HG02763 (cell line): ENCODE measurements at regions not wholly inside any gene's neighbourhood (a gene's known extent, or its start where the extent isn't known, plus 50 kb on each side); places are given as distances from the start of the nearest gene placed in this dataset.
A peak's percentile ranks its signal among the peaks of the same experiment; 100 is the strongest.

ENCODE experiments used
- ATAC-seq: cut with Tn5 transposase; IDR thresholded peaks from one replicate; pipeline ENCODE4 v1.9.1; 2021; ENCODE audit warnings: mild to moderate bottlenecking, moderate library complexity; ENCODE audit not compliant: unreplicated experiment

DNA sequence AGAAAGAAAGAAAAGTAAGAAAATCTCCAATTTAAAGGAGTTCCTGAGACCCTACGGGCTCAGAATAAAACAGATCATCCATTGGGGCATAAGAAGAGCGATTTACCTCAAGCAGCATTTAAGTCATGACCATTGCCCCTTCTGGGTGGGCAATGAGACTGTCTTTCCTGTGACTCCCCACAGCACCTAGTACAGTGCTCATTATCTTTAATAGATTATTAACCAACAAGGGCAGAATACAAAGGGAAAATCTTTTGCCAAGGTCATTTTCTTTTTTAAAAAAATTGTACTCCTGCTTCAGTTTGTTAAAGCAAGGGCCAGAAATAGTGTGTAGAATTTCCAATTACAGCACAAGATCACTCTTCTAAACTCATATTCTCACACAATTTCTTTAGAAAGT is 443.3 kb upstream of the AGTR1 start:
- ATAC-seq = no peak

DNA sequence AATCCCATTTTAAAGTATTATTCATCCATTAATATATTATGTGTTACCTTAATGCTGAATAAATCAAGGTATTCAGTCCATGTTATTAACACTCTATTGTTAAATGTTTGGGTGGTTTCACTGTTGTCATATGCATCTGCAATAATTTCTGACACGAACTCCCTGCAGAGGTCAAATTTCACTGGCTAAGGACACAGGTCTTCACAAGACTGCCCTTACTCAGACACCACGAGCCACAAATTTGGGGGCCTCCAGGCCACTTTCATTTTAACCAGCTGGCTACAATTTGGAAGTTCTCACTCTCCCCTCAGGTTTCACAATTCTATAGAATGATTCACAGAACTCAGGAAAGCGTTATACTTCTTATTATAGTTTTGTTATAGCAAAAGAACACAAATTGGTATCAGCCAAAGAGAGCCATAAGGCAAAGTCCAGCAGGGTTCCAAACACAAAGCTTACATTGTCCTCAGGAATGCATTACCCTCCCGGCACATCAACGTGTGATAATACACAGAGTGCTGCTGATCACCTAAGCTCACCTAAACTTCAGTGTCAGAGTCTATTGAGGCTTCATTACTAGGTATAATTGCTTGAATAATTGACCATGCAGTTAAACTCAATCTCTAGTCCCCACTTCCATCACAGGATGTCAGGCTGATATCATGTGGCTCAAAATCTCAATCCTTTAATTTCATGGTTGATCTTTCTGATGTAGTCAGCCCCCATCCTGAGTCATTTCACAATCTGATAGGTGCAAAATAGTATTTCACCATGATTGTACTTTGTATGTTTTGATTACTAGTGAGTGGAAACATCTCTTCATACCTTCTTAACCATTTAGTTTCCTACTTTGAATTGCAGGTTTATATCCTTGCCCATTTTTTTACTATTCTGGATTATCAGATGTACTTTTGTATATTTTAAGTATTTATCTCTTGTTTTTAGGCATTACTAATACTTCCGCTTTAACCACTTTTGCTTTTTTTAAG is 441.4 kb upstream of the AGTR1 start:
- ATAC-seq = no peak

DNA sequence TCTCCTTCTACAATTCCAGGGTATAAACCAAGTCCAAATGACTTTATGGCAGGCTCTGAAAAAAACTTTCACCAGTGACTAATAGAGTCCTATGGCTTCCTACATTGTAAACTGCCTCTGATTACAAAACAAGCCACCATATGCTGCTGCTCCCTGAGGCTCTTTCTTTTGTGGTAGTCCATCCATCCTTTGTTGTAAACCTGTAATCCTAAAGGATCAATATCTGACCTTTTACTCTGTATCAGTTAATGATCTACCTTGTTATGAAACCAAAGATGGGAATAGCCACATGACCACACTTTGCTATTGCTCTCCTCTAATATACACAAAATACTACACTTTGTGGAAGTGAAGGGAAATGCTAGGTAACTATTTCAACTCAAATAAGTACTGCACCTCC is 434.7 kb upstream of the AGTR1 start:
- ATAC-seq = no peak

DNA sequence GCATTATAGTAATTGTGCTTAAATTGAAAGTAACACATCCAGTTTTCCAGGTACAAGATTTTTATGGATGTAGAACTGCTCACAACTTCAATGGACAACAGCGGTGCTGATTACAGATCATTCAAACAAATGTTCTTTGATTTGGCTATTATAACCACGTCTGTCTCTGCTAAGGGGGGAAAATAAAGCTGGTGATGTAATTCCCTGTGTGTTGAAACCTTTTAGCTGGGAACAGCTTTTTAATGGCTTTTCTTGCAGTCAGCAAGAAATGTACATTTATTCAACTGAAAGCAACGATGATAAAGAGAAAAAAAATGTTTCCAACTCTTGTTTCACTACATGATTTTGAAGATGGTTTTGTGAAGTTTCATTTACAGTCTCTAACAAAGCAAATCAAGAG is 431.9 kb upstream of the AGTR1 start:
- ATAC-seq = no peak

DNA sequence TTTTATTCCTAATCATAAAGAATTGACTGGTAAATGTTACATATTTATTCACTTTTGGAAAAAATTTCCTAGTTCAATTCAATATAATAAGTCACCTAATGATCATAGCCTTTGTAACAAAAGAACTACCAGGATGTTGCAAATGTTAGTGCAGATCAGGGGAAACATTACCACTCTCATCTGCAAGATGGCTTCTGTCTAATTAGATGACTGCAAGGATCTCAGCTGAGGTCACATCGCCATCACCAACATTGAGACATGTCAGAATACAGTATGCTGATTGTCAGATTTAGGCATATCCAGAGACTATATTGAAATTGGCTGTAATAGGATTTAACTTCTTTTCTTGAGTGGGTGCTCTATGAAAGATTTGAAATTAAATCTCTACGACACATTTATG is 431.4 kb upstream of the AGTR1 start:
- no peak for ATAC-seq

DNA sequence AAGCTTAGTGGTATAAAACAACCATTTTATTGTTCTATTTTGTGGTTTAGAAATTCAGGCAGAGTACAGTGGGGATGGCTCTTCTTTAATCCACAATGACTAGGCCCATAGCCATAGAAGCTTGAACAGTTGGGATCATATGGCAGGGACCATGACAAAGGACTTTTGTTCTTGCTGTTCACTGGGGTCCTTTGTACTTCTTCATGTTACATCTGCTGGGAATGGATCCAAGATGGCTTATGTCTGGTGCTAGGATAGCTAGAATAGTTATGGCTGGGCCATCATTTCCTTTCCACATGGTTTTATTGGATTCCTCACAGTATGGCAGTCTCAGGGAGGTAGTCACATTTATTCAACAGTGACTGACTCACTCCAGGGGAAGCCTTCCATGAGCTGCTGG is 427.9 kb upstream of the AGTR1 start:
- no peak for ATAC-seq

DNA sequence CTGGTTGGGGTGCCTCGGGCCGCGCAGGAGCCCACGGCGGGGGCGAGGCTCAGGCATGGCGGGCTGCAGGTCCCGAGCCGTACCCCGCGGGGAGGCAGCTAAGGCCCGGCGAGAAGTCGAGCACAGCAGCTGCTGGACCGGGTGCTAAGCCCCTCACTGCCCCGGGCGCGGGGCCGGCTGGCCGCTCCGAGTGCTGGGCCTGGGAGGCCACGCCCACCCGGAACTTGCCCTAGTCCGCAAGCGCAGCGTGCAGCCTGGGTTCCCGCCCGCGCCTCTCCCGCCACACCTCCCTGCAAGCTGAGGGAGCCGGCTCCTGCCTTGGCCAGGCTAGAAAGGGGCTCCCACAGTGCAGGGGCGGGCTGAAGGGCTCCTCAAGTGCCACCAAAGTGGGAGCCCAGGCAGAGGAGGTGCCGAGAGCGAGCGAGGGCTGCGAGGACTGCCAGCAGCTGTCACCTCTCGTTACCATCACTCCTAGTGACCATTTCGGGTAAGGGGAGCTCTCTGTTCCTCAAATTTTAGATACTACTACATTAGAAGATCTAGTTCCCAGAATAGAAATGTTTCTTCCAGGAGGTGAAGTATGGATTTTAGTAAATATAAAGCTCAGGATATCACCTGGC is 417.0 kb upstream of the AGTR1 start:
- no peak for ATAC-seq

DNA sequence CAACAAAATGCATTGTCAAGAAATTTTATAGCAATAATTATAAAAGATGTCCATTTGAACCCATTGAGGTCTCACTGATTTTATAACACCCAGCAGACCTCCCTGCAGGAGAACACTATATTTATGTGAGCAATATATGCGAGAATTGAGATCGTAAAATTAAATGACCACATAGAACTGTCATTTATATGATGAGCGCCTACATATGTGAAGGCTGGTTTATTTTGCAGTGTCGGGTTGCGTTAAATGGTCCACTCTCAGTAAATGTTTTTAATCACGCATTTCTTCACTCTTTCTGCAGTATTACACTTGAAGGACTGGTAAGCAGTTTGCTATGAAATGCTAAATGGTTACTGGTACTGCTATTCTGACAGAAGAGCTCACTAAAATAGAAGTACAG is 408.5 kb upstream of the AGTR1 start:
- ATAC-seq = no peak

DNA sequence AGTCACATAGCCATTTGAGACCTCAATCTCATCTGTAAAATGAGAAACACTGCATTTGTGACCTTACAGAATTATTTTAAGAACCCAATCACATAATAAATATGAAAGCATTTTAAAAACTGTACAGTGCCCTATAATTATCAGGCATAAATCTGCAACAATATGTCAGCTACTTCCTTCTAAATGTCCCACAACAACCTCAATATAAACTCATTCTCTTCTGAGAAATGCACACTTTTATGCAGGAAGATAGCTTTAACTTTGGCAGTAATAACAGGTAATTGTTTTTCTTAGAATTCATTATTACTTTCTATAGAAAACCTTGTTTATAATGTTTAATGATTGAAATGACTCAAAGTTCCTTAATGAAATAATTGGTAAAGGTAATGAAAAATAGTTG is 400.7 kb upstream of the AGTR1 start:
- no peak for ATAC-seq

DNA sequence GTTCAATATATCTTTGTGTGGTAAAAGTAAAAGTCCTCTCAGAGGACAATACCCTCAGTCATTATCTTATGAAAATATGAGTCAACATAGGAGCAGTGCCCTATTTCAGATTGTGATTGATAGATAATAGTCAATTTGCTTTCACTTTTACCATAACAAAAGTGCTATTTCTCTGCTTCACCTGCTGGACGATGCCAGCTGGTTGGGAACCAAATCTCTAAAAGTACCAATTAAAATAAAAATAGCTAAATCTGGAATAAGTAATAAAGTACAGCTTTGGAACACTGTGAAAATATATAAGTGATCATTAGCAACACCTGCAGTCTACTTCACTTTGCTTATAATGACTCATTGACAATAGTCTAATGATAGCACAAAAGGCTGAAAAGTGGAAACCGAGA is 390.3 kb upstream of the AGTR1 start:
- peak; percentile 55 for ATAC-seq

DNA sequence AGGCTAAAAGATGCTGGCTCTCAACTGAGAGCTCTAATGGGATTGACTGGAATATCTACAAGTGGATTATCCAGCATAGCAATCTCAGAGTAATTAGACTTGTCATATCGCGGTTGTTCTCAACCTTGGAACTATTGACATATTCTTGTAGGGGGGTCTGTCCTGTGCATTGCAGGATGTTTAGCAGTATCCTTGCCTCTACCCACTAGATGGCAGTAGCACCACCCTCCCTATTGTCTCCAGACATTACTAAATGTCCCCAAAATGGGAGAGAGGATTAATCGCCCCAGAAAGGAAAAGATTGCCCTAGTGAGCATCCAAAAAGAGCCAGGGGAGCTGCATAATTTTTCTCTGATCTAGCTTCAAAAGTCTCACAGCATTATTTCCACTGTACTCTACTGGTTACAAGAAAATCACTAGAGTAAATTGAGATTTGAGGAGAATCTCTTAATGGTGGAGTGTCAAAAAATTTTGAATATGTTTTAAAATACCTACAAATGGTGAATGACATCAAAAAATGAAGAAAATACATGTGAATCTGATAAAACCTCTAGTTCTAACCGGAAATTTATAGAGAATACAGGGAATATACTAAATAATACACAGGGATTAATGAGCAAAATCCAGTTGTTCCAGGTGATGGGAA is 388.2 kb upstream of the AGTR1 start:
- ATAC-seq = peak; percentile 91

DNA sequence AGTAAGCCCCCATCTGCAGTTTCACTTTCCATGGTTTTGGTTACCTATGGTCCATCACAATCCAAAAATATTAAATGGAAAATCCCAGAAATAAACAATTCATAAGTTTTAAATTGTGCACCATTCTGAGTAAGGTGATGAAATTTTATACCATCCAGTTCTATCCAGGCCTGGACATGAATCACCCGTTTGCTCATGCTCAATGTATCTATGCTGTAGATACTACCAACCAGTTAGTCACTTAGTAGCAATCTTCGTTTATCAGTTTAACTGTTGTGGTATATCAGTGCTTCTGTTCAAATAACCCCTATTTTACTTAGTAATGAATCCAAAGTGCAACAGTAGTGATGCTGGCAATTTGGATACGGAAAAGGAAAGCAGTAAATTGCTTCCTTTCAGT is 381.9 kb upstream of the AGTR1 start:
- no peak for ATAC-seq

DNA sequence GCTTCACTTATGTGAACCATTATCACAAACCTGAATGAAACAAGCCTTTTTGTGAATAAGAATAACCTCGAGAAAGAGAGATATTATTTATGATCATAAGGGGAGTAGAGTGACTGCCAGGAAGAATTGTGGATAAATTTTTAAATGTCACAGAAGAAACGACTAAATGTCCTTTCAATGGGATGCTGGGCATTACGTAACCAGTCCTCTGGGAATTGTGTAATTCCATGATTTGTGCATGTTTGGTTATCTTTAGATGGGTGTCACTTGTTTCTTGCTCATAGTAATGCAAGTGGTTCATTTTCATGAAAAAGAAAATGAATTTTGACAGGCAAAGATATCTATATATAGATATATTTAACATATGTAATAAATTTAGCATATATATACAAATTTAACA is 379.5 kb upstream of the AGTR1 start:
- ATAC-seq = no peak

DNA sequence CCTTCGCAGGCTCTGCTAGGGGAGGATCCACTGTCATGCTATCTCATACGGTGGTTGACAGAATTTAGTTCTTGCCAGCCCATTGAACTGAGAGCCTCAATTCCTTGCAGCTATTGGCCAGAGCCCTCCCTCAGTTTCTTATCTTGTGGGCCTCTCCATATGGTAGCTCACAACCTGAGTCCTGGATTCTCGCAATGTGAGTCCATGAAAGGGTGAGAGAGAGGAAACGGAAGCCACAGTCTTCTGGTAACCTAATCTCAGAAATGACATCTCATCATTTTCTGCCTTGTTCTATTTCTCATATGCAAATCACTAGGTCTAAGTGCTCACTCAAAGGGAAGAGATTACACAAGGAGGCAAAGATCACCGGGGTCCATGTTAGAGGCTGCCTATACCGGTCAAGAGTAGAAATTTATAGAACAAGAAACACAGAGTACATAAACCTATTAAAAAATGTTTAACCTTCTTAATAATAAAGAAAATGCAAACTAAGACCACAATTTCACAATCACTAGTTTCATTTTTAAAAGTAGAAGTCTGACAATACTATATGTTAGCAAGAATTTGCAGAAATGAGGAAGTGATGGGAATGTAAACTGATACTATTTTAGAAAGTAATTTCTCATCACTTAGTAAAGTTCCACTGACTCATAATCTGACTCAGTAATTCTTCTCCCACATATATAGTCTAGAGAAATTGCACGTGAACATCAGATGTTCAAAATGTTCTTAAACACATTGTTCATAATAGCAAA is 378.4 kb upstream of the AGTR1 start:
- peak; percentile 94 for ATAC-seq

DNA sequence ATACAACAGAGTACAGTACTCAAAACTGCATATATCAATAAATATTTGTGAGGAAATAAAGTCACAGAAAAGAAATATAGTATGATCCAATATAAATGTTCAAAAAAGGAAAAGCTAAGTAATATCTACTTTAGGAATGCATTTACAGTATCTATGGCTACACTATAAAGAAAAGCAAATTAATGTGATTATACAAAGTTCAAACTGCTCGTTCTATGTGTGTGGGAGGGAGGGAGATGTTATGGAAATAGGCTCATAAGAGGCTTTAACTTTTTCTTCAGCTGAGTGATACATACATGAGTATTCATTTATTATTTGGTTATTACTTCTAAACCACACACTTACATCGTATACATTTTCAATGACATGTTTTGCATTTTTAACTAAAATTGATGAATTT is 377.7 kb upstream of the AGTR1 start:
- ATAC-seq = no peak

DNA sequence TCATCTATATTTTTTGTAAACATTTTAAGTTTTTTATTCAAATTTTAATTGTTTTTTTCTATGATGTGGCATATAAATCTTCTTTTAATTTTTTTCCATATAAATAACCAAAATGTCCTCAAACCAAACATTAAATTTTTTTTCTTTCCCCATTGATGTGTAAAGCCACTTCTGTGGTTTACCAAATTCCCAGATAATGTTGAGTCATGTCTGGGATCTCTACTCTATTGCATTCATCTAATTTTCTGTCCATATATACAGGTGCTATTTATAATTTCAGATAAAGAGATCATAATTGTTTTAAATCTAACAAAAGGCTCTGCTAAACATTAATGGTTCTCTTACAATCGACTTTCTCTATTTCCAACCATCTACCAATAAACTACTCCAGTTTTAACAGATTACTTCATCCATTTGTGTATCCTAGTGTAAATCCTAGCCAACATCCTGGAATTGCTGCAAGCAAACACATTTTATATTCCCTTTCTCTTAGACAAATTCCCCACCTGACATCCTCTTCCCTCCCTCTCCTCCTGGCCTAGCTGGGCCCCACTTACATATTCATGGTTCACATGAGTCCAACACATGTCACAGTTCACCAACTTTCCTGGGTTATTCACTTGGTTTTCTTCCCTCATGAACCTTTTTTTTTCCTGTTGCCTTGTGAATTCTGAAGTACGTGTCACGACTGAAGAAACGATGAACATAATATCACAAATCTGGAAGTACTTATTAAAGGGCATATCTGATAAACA is 368.0 kb upstream of the AGTR1 start:
- no peak for ATAC-seq

DNA sequence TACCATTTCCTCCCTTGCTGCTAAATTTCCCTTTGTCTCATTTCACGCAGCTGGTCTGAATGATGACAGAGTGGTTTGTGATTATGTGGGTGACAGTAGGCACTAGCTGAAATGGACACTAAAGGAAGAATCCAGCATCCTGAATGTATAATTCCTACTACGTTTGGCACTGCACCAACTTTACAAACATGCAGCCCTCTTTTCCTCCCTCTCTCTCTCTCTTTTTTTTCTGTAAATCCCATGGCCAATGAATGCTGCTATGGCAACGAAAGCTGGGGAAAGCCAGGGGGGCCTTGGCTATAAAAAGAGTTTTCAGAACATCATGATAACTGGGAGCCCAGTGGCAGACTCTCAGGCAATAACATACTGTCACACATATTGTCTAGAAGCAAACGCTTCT is 367.2 kb upstream of the AGTR1 start:
- no peak for ATAC-seq

DNA sequence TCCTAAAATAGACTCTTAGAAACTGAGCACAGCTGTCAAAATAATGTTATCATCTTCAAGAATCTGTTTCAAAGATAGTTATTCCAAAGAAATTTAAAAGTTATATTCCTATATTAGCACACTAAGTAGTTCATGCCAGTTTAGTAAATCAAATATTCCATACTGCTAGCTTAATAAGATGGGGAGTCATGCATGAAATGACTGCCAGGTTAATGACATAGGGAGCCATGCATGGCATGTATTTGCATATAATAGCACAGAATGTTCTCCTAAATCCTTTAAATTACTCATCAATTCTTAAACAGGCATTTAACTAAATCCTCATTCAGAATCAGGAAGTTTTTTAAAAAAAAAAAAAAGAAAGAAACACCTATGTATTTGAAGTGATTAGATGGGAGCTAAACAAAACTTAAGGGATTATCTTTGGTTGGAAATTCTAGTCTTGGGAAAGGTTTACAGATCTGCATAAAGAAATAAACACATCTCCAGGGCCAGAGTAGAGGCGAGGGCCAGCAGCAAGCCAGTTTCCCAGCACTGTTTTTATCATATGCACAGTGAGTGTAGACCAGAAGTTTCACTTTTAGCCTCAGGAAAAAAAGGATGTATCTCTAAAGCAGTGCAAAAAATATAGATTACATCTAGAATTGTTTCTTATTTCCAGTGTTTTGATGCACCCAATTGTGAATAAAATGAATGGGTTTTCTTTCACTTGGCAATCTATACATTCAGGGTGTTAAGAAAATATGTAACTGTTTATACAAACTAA is 366.4 kb upstream of the AGTR1 start:
- ATAC-seq = peak; percentile 70

DNA sequence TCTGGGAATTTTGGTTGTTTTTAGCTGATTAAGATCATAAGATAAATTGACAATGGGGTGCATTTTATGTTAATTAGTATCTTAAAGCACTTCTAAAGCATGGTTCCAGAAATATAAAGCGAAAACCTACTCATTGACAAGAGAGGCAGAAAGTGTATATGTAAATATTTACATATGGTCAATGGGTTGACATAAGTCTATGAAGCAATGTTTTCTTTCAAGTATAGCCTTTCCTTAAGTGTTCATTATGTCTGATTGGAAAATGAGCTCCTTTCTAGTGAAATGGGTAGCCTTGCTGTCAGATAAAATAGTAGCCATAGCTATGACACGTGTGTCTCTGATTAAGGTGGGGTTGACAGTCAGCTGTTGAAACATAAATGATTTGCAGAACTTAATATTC is 365.2 kb upstream of the AGTR1 start:
- no peak for ATAC-seq

DNA sequence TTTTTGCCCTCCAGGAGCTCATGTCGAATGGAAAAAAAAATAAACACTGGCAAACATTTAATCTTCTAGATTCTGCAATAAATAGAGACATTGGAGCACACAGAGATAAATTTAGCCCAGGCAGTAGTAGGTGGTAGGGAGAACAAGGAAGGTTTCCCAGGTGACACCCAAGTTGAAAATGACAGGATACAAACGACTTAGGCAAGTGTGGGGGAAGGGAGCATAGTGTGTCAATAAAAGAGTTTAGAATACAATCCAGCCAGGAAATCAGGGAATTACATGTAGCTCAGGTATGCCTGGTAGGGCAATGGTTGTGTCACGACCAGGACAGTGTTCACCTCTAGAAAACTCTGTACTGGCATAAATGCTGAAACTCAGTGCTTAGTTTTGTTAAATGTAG is 364.6 kb upstream of the AGTR1 start:
- no peak for ATAC-seq
